ENCODE measurements at regions not wholly inside any gene's neighbourhood (a gene's known extent, or its start where the extent isn't known, plus 50 kb on each side); places are given as distances from the start of the nearest gene placed in this dataset.

- H3K4me3 Mint-ChIP-seq: no peak overlapping the region
- no peak for TF ChIP-seq EMX1 (CRISPR knock-in tag; IDR thresholded peaks at IDR 0.05)
- no peak for TF ChIP-seq ZNF263 (CRISPR knock-in tag; IDR thresholded peaks at IDR 0.05; ENCODE audit: low read depth)
- no peak for TF ChIP-seq ATF2 (CRISPR knock-in tag; IDR thresholded peaks at IDR 0.05; ENCODE audit: borderline replicate concordance, low read depth)
- no peak for TF ChIP-seq USF2 (CRISPR knock-in tag; IDR thresholded peaks at IDR 0.05)
- no peak for TF ChIP-seq USF1 (CRISPR knock-in tag; IDR thresholded peaks at IDR 0.05)
- no peak for TF ChIP-seq NR2C2 (CRISPR knock-in tag; IDR thresholded peaks at IDR 0.05)
- no peak for TF ChIP-seq MYBL2 (CRISPR knock-in tag; IDR thresholded peaks at IDR 0.05)
- no peak for TF ChIP-seq TEAD4 (CRISPR knock-in tag; IDR thresholded peaks at IDR 0.05)
- no peak for TF ChIP-seq JUN (CRISPR knock-in tag; IDR thresholded peaks at IDR 0.05)
- no peak for TF ChIP-seq JAZF1 (CRISPR knock-in tag; IDR thresholded peaks at IDR 0.05)
- TF ChIP-seq HMGXB4 (CRISPR knock-in tag; IDR thresholded peaks at IDR 0.05): no peak
- TF ChIP-seq ZNF121 (CRISPR knock-in tag; IDR thresholded peaks at IDR 0.05): no peak
- no peak for TF ChIP-seq ATF1 (CRISPR knock-in tag; IDR thresholded peaks at IDR 0.05)
- no peak for DNase-seq (ENCODE audit: low spot score)
- H3K36me3 Mint-ChIP-seq: no peaks in the 10 kb centered on the region
- H3K4me1 Mint-ChIP-seq: 0 out of 2 replicates have a peak, but pooled peaks cover 7% of the 10 kb centered on the region
- ChIA-PET CTCF (no interaction called here), POLR2A (no interaction called here)
- H3K27ac Mint-ChIP-seq: no peak overlapping the region
- H3K9me3 Mint-ChIP-seq: peaks cover 4% of the 10 kb centered on the region; the same call in 1 of the 2 replicates
- no peaks in the 10 kb centered on the region for H3K27me3 Mint-ChIP-seq (ENCODE audit: low read depth)
- ATAC-seq: no peak
These were observed 324.7 kb upstream of the AKR1E2 start for GRCh38 chr10:4501306-4501705.

GRCh38 chr10:4498711-4499251, 327.2 kb upstream of the AKR1E2 start:
- CTCF ChIA-PET: no interaction called here
- POLR2A ChIA-PET: no interaction called here
- no peak overlapping the region for H3K27ac Mint-ChIP-seq
- no peak for ATAC-seq
- H3K27me3 Mint-ChIP-seq (ENCODE audit: low read depth): no peaks in the 10 kb centered on the region
- peaks cover 6% of the 10 kb centered on the region; the same call in 1 of the 2 replicates for H3K9me3 Mint-ChIP-seq
- H3K36me3 Mint-ChIP-seq: no peaks in the 10 kb centered on the region
- no peak for DNase-seq (ENCODE audit: low spot score)
- H3K4me1 Mint-ChIP-seq: 0 out of 2 replicates have a peak, but pooled peaks cover 7% of the 10 kb centered on the region
- H3K4me3 Mint-ChIP-seq: no peak overlapping the region
- TF ChIP-seq ATF3 (CRISPR knock-in tag; conservative IDR thresholded peaks at IDR 0.05) (no peak), NFYB (CRISPR knock-in tag; conservative IDR thresholded peaks at IDR 0.05; ENCODE audit: low read depth) (no peak), FOXP1 (CRISPR knock-in tag; IDR thresholded peaks at IDR 0.05; ENCODE audit: borderline replicate concordance) (no peak), E2F5 (CRISPR knock-in tag; IDR thresholded peaks at IDR 0.05) (no peak), ZNF671 (CRISPR knock-in tag; IDR thresholded peaks at IDR 0.05) (no peak), ATF2 (CRISPR knock-in tag; IDR thresholded peaks at IDR 0.05; ENCODE audit: borderline replicate concordance, low read depth) (no peak), MXD4 (CRISPR knock-in tag; IDR thresholded peaks at IDR 0.05; ENCODE audit: borderline replicate concordance) (no peak), ZNF425 (CRISPR knock-in tag; conservative IDR thresholded peaks at IDR 0.05) (no peak), MAX (CRISPR knock-in tag; IDR thresholded peaks at IDR 0.05) (no peak), IRF1 (CRISPR knock-in tag; IDR thresholded peaks at IDR 0.05) (no peak), SMAD4 (CRISPR knock-in tag; IDR thresholded peaks at IDR 0.05) (no peak), ZNF121 (CRISPR knock-in tag; IDR thresholded peaks at IDR 0.05) (no peak), MLX (CRISPR knock-in tag; IDR thresholded peaks at IDR 0.05) (no peak)
